ENCODE measurements at regions not wholly inside any gene's neighbourhood (a gene's known extent, or its start where the extent isn't known, plus 50 kb on each side); places are given as distances from the start of the nearest gene placed in this dataset.

GRCh38 chr17:27950995-27951394 is 57.8 kb upstream of the LYRM9 start:
- peaks cover 12% of the 10 kb centered on the region for H3K4me1 ChIP-seq
- TF ChIP-seq CTCF (IDR thresholded peaks at IDR 0.05), result no peak
- Mint-ChIP-seq H3K9me3 (no peaks in the 10 kb centered on the region), H3K4me3 (no peak overlapping the region), H3K36me3 (no peaks in the 10 kb centered on the region), H3K27ac (peak overlapping the region; percentile 25), H3K4me1 (peaks cover 23% of the 10 kb centered on the region), H3K27me3 (ENCODE audit: insufficient read depth, low read depth) (peaks cover 12% of the 10 kb centered on the region)
- H2AFZ ChIP-seq (replicated peaks), result no peak overlapping the region
- no peaks in the 10 kb centered on the region for H3K36me3 ChIP-seq
- DNase-seq (ENCODE audit: low spot score), result no peak
- H3K9me3 ChIP-seq (ENCODE audit: low read depth), result no peaks in the 10 kb centered on the region
- no peak overlapping the region for H3K4me3 ChIP-seq
- H3F3A ChIP-seq (ENCODE audit: low read depth), result no peaks in the 10 kb centered on the region
- no peak overlapping the region for H3K27ac ChIP-seq
- no peak overlapping the region for H3K9ac ChIP-seq
- no peaks in the 10 kb centered on the region for H3K79me2 ChIP-seq (ENCODE audit: low read depth)
- no peaks in the 10 kb centered on the region for H4K20me1 ChIP-seq (ENCODE audit: low read depth)
- no peak overlapping the region for H3K4me2 ChIP-seq
- H3K27me3 ChIP-seq, result no peaks in the 10 kb centered on the region

- Histone ChIP-seq H3K79me2 (ENCODE audit: low read depth) (no peaks in the 10 kb centered on the region), H3K9me3 (ENCODE audit: low read depth) (no peaks in the 10 kb centered on the region), H3F3A (ENCODE audit: low read depth) (no peaks in the 10 kb centered on the region), H2AFZ (replicated peaks) (no peak overlapping the region), H3K4me2 (no peak overlapping the region), H3K4me3 (no peak overlapping the region), H3K27ac (no peak overlapping the region), H4K20me1 (ENCODE audit: low read depth) (no peaks in the 10 kb centered on the region), H3K27me3 (no peaks in the 10 kb centered on the region), H3K9ac (no peak overlapping the region), H3K36me3 (no peaks in the 10 kb centered on the region), H3K4me1 (peaks cover 12% of the 10 kb centered on the region)
- Mint-ChIP-seq H3K27me3 (ENCODE audit: insufficient read depth, low read depth) (peaks cover 12% of the 10 kb centered on the region), H3K4me3 (no peak overlapping the region), H3K9me3 (no peaks in the 10 kb centered on the region), H3K27ac (no peak overlapping the region), H3K36me3 (no peaks in the 10 kb centered on the region), H3K4me1 (peaks cover 29% of the 10 kb centered on the region)
- DNase-seq (ENCODE audit: low spot score), result no peak
- TF ChIP-seq CTCF (IDR thresholded peaks at IDR 0.05), result no peak
Observed at GRCh38 chr17:27951872-27952271, 58.7 kb upstream of the LYRM9 start.

- Histone ChIP-seq H3K4me3 (no peak overlapping the region), H3K27ac (no peak overlapping the region), H3K9ac (no peak overlapping the region), H2AFZ (replicated peaks) (no peak overlapping the region), H3K4me1 (peaks cover 7% of the 10 kb centered on the region), H3K27me3 (no peaks in the 10 kb centered on the region), H3K9me3 (ENCODE audit: low read depth) (no peaks in the 10 kb centered on the region), H3K79me2 (ENCODE audit: low read depth) (no peaks in the 10 kb centered on the region), H3K36me3 (no peaks in the 10 kb centered on the region), H3F3A (ENCODE audit: low read depth) (no peaks in the 10 kb centered on the region), H4K20me1 (ENCODE audit: low read depth) (no peaks in the 10 kb centered on the region), H3K4me2 (no peak overlapping the region)
- Mint-ChIP-seq H3K27me3 (ENCODE audit: insufficient read depth, low read depth) (peaks cover 12% of the 10 kb centered on the region), H3K27ac (no peak overlapping the region), H3K36me3 (no peaks in the 10 kb centered on the region), H3K9me3 (no peaks in the 10 kb centered on the region), H3K4me1 (peaks cover 34% of the 10 kb centered on the region), H3K4me3 (no peak overlapping the region)
- TF ChIP-seq EZH2 (IDR thresholded peaks at IDR 0.05), result no peak
- no peak for TF ChIP-seq CTCF (IDR thresholded peaks at IDR 0.05)
- no peak for TF ChIP-seq EZH2phosphoT487 (IDR thresholded peaks at IDR 0.05)
- no peak for DNase-seq (ENCODE audit: low spot score)
Observed at GRCh38 chr17:27952366-27952765, 59.2 kb upstream of the LYRM9 start.
